ENCODE measurements at regions not wholly inside any gene's neighbourhood (a gene's known extent, or its start where the extent isn't known, plus 50 kb on each side); places are given as distances from the start of the nearest gene placed in this dataset.

DNA sequence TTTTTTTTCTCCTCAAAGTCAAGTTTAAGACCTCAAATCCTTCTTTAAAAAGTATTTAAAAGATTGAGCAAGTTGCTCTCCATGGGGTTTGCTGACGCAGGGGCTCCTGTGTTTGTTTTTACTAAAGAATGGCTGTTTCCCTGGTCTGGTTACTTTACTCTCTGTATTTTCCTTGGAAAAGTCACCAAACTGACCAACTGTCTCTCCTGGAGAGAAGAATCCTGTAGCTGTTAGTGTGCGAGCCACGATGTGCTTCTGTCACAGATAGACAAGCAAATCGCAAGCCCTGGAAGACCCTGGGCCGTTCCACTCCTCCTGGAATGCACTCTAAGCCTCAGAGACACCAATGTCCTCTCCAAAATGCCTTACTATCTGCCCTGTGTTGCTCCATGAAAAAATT lies 212.1 kb downstream of the CHIC2 start:
- H3F3A ChIP-seq (ENCODE audit: insufficient read depth, low read length, poor library complexity, severe bottlenecking), result no peaks in the 10 kb centered on the region
- H3K9me3 ChIP-seq (ENCODE audit: low read length), result no peaks in the 10 kb centered on the region
- H3K4me3 ChIP-seq (ENCODE audit: low read length), result no peak overlapping the region
- H3K4me2 ChIP-seq (ENCODE audit: low read length), result no peak overlapping the region
- H3K27ac ChIP-seq (ENCODE audit: low read length), result no peak overlapping the region
- H2AFZ ChIP-seq (ENCODE audit: low read depth, low read length), result no peak overlapping the region
- no peaks in the 10 kb centered on the region for H3K79me2 ChIP-seq (replicated peaks; ENCODE audit: insufficient read depth, low read length)
- H3K36me3 ChIP-seq (ENCODE audit: insufficient read depth, low read length), result no peaks in the 10 kb centered on the region
- H3K9me2 ChIP-seq (ENCODE audit: insufficient read depth, low read length), result no peaks in the 10 kb centered on the region
- TF ChIP-seq MXI1 (conservative IDR thresholded peaks at IDR 0.05; ENCODE audit: poor library complexity, severe bottlenecking) (no peak), EP300 (conservative IDR thresholded peaks at IDR 0.05; ENCODE audit: poor library complexity, severe bottlenecking) (no peak), POLR2AphosphoS5 (IDR thresholded peaks at IDR 0.05) (no peak), TAF1 (IDR thresholded peaks at IDR 0.05; ENCODE audit: low read depth) (no peak), EZH2 (IDR thresholded peaks at IDR 0.05; ENCODE audit: borderline replicate concordance, insufficient read depth, low read length, poor library complexity, severe bottlenecking) (no peak)
- TF ChIP-seq, protein P1, sequence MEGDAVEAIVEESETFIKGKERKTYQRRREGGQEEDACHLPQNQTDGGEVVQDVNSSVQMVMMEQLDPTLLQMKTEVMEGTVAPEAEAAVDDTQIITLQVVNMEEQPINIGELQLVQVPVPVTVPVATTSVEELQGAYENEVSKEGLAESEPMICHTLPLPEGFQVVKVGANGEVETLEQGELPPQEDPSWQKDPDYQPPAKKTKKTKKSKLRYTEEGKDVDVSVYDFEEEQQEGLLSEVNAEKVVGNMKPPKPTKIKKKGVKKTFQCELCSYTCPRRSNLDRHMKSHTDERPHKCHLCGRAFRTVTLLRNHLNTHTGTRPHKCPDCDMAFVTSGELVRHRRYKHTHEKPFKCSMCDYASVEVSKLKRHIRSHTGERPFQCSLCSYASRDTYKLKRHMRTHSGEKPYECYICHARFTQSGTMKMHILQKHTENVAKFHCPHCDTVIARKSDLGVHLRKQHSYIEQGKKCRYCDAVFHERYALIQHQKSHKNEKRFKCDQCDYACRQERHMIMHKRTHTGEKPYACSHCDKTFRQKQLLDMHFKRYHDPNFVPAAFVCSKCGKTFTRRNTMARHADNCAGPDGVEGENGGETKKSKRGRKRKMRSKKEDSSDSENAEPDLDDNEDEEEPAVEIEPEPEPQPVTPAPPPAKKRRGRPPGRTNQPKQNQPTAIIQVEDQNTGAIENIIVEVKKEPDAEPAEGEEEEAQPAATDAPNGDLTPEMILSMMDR (IDR thresholded peaks at IDR 0.05; ENCODE audit: poor library complexity, severe bottlenecking), result no peak
- no peaks in the 10 kb centered on the region for H4K20me1 ChIP-seq (ENCODE audit: insufficient read depth)
- H3K9ac ChIP-seq (ENCODE audit: low read length), result no peak overlapping the region
- H3K27me3 ChIP-seq (ENCODE audit: insufficient read depth, low read depth, low read length), result no peaks in the 10 kb centered on the region

DNA sequence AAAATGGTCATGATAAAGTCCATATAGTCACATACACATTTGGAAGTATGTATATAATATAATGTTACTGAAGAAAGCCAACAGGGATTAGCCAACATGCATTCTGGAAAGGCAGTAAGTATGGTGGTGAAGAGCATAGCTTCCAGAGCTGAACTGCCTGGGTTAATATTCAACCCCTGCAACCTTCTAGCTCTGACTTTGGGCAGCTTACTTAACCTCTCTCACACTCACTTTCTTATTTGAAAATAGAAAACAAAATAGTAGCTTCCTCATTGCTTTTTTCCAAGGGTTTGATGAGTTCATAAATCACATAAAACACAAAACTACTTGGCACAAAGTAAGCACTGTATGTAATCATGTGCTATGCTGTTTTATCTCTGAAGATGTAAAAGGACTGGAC lies 216.4 kb downstream of the CHIC2 start:
- H4K20me1 ChIP-seq (ENCODE audit: insufficient read depth), result no peaks in the 10 kb centered on the region
- no peak overlapping the region for H3K9ac ChIP-seq (ENCODE audit: low read length)
- H3K27ac ChIP-seq (ENCODE audit: low read length), result no peak overlapping the region
- no peaks in the 10 kb centered on the region for H3K79me2 ChIP-seq (replicated peaks; ENCODE audit: insufficient read depth, low read length)
- no peak for TF ChIP-seq EP300 (conservative IDR thresholded peaks at IDR 0.05; ENCODE audit: poor library complexity, severe bottlenecking)
- TF ChIP-seq, protein P1 (IDR thresholded peaks at IDR 0.05; ENCODE audit: poor library complexity, severe bottlenecking), result no peak
- TF ChIP-seq TAF1 (IDR thresholded peaks at IDR 0.05; ENCODE audit: low read depth), result no peak
- no peak for TF ChIP-seq RAD21 (conservative IDR thresholded peaks at IDR 0.05)
- no peak for TF ChIP-seq MXI1 (conservative IDR thresholded peaks at IDR 0.05; ENCODE audit: poor library complexity, severe bottlenecking)
- TF ChIP-seq SMC3 (conservative IDR thresholded peaks at IDR 0.05; ENCODE audit: poor library complexity), result no peak
- TF ChIP-seq EZH2 (IDR thresholded peaks at IDR 0.05; ENCODE audit: borderline replicate concordance, insufficient read depth, low read length, poor library complexity, severe bottlenecking), result no peak
- no peak for TF ChIP-seq POLR2AphosphoS5 (IDR thresholded peaks at IDR 0.05)
- TF ChIP-seq, protein P2, sequence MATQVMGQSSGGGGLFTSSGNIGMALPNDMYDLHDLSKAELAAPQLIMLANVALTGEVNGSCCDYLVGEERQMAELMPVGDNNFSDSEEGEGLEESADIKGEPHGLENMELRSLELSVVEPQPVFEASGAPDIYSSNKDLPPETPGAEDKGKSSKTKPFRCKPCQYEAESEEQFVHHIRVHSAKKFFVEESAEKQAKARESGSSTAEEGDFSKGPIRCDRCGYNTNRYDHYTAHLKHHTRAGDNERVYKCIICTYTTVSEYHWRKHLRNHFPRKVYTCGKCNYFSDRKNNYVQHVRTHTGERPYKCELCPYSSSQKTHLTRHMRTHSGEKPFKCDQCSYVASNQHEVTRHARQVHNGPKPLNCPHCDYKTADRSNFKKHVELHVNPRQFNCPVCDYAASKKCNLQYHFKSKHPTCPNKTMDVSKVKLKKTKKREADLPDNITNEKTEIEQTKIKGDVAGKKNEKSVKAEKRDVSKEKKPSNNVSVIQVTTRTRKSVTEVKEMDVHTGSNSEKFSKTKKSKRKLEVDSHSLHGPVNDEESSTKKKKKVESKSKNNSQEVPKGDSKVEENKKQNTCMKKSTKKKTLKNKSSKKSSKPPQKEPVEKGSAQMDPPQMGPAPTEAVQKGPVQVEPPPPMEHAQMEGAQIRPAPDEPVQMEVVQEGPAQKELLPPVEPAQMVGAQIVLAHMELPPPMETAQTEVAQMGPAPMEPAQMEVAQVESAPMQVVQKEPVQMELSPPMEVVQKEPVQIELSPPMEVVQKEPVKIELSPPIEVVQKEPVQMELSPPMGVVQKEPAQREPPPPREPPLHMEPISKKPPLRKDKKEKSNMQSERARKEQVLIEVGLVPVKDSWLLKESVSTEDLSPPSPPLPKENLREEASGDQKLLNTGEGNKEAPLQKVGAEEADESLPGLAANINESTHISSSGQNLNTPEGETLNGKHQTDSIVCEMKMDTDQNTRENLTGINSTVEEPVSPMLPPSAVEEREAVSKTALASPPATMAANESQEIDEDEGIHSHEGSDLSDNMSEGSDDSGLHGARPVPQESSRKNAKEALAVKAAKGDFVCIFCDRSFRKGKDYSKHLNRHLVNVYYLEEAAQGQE (IDR thresholded peaks at IDR 0.05; ENCODE audit: borderline replicate concordance), result no peak
- no peaks in the 10 kb centered on the region for H3F3A ChIP-seq (ENCODE audit: insufficient read depth, low read length, poor library complexity, severe bottlenecking)
- H3K4me2 ChIP-seq (ENCODE audit: low read length), result no peak overlapping the region
- no peaks in the 10 kb centered on the region for H3K27me3 ChIP-seq (ENCODE audit: insufficient read depth, low read depth, low read length)
- H3K9me3 ChIP-seq (ENCODE audit: low read length), result no peaks in the 10 kb centered on the region
- H3K9me2 ChIP-seq (ENCODE audit: insufficient read depth, low read length), result no peaks in the 10 kb centered on the region
- no peak overlapping the region for H2AFZ ChIP-seq (ENCODE audit: low read depth, low read length)
- no peak overlapping the region for H3K4me3 ChIP-seq (ENCODE audit: low read length)
- H3K36me3 ChIP-seq (ENCODE audit: insufficient read depth, low read length), result no peaks in the 10 kb centered on the region
